OCI-M2 (cell line): ENCODE measurements at regions not wholly inside any gene's neighbourhood (a gene's known extent, or its start where the extent isn't known, plus 50 kb on each side); places are given as distances from the start of the nearest gene placed in this dataset.
"Not testable (repeated sequence)": the region's sequence is repeated elsewhere in the genome, so short reads cannot be mapped to it uniquely, and the experiment has no call there.

Source experiments
- DNase-seq: peaks from one replicate; lab custom pipeline; 2025; ENCODE audit not compliant: unreplicated experiment; lab: John Stamatoyannopoulos, UW

DNA sequence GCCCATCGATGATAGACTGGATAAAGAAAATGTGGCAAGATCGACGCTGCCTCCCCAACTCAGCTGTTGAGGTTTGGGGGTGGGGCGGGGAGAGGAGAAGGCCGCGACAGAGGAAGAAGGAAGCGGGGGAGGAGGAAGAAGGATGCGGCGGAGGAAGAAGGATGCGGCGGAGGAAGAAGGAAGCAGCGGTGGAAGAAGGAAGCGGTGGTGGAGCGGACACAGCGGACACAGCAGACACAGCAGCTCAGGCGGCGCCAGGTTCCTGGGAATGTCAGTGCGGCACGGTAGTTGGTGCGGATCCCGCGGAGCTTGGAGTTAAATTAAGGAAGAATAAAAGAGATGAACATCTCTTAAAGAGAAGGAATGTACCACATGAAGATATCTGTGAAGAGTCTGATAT, 163.9 kb upstream of the NT5E start:
- no peak for DNase-seq

DNA sequence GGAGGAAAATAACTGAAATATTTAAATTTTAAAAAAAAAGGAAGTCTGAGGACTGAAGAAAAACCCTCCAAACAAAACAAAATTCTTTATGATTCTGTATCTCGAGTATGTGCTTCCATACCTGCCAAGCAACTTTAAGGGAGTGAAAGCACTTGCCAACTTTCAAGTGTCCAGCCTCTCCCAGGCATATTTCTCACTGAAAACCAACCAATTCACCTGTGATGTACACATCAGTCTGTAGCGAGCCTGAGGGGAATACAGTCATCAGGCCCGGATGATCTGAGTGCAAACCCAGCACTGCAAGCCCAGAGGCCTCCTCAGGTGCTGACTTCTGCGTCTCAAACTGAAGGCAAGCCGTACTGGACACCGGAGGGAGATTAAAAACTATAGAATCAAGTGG, 164.8 kb upstream of the NT5E start:
- no peak for DNase-seq

DNA sequence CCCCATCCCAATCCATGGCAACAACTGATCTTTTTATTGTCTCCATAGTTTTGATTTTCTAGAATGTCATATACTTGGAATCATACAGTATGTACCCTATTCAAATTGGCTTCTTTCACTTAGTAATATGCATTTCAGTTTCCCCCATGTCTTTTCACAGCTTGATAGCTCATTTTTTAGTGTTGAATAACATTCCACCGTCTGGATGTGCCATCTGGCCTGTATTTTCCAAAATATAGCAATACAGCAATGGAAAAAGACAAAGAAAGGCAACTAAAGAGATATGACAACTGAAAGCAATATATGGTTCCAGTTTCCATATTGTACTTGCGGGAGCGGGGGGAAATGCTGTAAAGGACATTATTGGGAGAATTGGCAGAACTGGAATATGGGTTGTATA, 166.4 kb upstream of the NT5E start:
- no peak for DNase-seq

DNA sequence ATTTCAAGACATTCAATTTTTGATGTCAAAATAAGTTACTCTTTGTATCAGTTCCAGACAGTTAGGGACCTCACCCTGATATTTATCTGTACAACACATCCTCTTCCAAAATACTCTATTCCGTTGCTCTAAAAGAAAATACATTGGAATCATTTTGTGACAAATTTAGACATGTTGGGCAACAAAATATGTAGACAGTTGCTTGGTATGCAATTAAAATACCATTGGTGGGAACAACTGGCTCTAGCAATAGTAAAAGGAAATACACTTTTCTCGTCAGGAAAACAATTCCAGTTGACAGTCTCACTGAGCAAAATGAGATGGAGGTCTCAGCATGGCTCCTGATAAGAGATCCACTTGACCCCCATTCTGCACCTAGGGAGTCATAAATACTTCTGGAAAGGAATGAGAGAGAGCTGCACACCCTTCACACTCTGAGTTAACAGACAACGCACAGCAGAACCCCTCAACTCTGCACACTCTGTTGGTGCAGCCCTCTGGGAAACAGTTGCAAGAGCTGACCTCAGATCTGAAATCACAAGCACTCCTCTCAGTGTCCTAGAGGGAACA, 171.3 kb upstream of the NT5E start:
- no peak for DNase-seq

DNA sequence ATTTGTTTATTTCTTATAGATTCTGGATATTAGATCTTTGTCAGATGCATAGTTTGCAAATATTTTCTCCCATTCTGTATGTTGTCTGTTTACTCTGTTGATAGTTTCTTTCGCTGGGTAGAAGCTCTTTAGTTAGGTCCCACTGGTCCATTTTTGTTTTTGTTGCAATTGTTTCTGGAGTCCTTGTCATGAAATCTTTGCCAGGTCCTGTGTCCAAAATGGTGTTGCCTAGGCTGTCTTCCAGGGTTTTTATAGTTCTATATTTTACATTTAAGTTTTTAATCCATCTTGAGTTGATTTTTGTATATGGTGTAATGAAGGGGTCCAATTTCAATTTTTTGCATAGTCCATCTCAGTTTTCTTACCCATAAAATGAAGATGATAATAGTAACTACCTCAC, 173.9 kb upstream of the NT5E start:
- not testable (repeated sequence) for DNase-seq

DNA sequence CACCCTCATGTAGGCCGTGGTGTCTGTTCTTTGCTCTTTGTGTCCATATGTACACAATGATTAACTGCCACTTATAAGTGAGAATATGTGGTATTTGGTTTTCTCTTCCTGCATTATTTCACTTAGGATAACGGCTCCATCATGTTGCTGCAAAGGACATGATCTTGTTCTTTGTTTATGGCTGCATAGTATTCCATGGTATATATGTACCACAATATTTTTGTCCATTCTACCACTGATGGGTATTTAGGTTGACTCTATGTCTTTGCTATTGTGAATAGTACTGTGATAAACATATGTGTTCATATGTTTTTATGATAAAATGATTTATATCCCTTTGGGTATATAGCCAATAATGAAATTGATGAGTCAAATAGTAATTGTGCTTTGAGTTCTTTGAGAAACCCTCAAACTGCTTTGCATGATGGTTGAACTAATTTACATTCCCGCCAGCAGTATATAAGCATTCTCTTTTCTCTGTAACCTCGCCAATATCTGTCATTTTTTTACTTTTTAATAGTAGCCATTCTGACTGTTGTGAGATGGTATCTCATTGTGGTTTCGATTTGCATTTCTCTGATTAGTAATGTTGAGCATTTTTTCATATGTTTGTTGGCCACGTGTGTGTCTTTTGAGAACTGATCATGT, 174.4 kb upstream of the NT5E start:
- no peak for DNase-seq

DNA sequence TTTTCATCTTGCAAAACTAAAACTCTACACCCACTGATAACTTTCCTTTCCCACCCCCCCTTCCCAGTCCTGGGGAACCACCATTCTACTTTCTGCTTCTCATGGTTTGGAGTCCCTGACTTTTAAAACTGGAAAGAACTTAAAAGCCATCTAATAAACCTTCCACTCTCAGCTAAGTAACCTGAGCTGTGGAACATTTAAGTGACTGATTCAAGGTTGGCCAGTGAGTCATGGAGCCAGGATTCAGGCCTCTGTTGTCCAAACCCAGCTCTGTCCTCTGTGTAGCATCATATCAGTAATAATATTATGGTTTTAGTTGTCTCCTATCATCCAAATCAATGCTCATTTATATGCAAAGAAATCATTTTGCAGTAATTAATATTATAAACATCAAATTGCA, 176.0 kb upstream of the NT5E start:
- no peak for DNase-seq

DNA sequence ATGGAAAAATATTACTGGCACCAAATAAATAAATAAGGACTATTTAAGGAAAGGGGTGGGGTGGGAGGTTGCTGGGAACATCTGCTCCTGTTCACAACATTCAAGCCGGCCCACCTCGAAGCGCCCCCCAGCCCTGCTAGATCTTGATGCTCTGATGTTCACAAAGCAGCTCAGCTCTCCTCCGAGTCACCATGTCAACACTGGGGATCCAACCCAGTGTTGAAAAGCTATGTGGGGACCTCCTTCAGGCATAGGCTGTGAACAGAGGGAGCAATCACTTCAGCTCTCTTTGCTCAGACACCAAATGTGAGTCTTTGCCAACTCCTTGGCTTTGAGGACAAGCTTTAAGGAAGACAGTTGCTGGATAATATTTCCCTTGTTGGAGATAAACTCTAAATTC, 176.8 kb upstream of the NT5E start:
- no peak for DNase-seq

DNA sequence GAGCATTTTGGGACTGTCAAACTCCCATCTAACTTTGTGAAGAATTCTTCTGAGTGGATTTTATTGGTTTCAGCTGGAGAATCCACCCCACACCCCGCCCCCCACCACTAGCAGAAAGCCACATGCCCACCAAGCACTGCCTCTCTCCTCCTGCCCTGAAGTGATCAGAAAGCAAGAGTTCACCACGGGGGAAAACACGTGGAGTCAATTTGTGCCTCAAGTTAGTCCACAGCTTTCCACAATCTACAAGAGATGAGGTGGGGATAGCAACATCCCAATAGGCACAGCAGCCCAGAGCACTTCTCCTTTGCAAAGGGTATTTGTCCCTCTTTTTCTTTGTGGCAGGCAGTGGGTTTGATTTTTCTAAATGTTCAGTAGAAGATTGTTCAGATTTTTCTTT, 177.3 kb upstream of the NT5E start:
- DNase-seq, result no peak

DNA sequence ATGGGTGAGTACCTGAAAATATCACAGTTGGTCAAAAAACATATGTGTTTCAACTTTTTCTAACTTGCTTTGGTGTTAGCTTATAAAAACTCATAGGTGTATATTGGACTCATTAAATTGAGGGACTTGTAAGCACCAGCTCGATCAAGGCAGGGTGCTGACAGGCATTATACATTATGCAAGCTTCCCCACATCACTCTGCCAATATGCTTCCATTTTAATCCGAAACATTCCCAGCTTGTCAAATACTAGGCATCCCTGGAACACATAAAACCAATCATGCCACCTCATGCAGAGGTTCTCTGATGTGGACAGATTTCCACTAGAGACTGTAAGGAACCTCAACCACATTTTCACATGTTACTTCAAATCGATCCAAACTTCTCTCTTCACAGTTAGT, 187.3 kb upstream of the NT5E start:
- DNase-seq, result no peak

DNA sequence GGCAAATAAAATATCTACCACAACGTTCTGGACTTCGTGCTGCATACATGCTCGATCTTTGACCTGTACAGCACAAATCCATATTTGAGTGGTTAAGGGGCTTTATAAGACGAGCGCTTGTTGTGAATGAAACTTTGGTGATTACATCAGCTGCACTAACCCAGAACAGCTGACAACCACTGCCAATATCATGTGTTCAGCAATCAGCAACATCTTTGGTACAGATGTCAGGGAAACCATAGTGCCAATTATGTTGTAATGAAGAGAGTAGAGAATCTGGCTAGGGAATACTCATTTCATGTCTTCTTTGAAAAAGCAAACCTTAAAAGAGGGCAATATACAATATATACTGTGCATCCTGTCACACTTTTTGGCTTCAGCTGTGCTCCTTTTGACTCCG, 188.6 kb upstream of the NT5E start:
- no peak for DNase-seq

DNA sequence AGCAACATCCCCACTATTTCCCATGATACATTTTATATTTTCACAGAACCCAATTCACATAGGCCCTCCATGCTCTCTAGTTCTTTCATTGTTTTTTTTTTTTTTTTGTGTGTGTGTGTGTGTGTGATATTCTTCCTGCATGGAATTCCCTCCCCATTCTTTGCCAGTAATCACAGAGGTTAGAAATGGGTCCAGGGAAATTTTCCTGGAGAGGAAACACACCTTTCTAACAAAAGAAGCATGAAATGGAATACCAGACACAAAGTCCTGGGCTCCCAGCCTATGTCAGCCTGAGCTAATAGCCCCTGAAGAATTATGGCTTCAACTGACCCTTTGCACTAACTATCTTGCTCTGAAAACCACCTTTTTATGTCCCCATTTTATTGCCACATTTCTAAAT, 194.2 kb upstream of the NT5E start:
- DNase-seq, result no peak

DNA sequence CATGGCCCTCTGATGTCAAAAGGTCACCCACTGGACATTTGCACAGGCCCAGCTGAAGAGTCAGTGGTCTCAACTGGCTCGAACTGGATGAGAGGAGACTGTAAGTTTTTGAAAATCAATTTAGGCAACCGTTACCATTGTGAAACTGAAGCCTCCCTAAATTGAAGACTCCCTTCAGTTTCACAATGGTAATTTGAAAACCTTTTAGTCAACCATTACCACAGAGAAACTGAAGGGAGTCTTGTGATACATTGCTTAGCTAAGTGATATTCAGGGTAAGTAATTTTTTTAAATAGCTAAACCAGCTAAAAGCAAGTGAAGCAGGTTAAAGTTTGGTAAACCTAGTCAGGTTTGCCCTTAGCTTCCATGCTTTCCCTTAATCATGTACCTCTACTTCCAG, 197.3 kb upstream of the NT5E start:
- no peak for DNase-seq

DNA sequence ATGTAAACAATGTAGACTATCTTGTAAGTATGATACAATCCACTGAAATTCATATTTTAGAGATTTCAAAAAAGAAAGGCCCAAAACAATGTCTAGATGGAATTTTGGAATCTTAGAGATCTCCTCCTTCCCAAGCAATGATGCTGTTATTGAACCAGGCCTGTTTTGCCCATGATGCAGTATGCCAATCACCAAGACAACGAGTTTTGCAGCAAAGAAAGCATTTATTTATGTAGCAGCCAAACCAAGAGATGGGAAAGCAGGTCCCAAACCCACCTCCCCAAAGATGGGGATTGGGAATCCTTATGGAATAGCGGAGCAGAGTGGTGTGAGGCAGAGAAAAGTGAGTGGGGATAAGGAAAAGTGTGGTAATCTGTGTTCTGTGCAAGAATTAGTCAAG, 197.8 kb upstream of the NT5E start:
- no peak for DNase-seq

DNA sequence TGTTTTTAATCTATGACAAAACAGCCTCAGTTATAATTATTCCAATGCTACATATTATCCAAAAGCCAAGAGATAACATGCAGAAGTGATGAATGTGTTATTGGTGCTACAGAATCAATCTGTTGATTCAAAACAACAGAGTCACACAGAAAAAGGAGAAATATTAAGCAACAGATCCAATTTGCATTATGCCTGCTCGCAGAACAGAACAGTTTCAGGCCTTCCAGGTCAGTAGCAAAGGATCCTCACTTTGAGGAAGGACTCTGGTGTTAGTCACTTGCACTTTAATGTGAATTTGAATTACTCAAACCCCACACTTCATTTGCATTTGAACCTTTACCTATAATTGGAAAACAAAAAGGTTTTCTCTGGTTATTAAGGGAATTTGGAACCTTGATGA, 198.6 kb upstream of the NT5E start:
- DNase-seq, result no peak

DNA sequence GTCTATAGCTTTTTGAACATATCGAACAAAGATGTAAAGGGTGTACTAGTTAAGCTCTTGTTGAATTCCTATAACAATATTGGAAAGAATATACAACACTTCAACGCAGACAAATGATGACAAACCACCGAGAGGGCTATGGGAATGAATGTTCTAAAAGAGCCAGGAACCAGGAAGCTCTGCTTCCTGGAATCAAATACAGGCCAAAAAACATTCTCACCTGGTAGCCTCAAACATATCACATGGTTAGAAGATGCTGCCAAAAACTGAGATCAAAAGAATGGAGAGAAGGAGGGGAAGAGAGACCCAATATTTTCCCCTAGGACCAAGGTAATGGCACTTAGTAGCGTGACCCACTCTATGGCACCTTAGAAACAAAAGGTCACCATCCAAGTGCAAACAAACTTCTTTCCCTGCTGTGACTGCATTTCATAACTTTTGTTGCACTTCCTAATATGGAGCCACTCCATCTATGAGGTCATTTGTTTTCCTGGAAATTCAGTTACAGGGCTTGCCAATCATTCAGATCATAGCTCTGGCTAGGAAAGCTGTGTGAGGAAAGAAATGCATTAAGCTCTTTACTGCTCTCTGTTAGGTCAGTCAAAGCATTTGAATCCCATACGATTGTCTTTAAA, 199.2 kb upstream of the NT5E start:
- DNase-seq, result no peak

DNA sequence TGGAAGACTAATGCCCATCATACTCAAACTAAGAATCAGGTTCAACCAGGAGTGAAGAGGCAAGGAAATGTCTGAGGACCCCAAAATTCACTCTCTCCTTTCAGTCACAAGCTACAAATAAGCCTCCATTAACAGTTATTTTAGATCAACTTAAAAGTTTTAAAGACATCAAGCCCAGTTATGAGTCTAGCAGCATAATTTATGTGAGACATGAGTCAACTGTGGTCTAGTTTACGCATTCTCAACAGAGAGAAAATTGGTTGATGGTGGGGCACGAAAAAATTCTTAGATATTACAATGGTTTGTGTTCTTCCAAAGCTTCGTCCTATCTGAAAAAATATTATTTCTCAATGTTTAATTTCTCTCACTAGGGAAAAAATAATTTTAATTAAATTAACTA, 204.9 kb upstream of the NT5E start:
- DNase-seq, result no peak

DNA sequence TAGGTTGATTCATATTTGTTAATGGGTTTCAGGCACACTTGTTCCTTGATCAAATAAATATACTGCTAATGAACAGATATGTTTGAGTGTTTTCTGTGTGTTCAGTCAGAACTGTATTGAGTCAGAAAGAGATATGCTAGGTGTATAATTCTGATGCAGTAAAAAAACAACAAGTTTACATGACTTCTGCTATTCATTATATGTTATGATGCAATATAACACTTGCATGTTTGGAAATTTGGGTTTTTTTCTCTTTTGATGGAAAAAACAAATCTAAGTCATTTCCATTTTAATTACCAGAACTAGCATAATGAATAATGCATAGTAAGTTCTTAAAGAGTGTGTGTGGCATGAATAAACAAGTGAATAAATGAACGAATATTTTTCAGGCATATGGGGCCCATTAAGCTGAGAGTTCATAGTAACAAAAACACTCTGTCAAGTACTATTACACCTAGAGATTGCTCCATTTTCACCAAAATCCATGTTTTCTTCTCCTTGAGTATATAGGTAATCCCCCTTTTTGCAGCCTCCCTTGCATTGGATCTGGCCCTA, 208.3 kb upstream of the NT5E start:
- no peak for DNase-seq

DNA sequence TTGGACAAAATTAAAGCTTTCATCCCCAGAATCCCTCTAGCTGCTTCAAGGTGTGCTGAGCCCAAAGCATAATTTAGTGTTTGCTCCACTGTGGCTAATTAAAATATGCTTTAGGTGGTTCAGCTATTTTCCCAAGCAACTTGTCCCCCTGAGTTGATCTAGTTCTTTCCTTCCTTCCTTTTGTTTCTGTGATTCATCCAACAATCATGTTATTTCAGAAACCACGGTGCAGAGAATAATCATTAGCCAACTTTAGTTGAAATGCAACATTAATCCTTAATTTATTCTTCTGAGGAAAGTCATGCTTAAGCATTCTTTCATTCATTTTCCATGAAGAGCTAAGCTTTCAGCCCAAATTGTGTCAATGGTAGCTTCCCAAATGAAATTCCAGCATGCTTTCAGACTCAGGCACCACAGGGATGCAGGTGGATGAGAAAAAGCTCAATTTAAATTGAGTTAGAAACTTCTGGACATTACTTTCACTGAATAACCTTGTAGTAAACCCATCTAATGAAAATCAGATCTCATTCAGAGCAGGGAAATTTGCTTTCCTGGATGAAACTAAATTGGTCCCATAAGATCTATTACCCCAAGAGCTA, 209.0 kb upstream of the NT5E start:
- no peak for DNase-seq

DNA sequence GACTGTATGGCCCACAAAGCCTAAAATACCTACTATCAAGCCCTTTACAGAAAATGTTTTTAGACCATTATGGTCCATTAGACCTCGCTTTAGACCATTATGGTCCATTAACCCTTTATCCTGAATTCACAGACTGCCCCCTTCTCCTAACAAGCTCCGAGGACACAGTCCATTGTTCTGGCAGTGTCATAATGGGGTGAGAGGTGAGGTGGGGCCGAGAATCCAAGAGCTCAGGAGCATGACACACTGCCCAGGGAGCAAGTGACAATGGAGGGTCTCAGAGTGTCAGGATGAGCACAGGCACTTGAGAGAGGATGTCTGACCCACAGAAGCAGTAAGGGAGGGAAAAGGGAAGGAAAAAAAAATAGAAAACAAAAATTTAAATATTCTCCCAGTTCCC, 212.4 kb upstream of the NT5E start:
- DNase-seq, result no peak

DNA sequence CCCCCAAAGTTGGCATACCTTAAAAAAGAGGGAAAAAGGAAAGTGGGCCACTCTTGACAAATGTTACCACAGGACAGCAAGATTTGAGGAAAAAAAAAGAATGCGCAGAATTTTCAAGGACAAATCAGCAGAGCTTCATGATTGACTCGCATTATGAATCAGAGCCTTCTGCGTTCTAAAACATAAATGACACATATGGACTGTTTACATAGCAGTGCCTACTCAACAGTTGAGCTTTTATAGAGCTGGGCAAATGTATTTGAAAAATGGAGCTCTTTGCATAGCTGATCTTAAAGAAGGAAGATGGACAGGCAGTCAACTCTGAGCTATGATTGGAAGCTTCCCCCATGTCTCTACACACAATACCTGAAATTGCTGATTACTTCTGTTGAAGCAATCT, 213.2 kb upstream of the NT5E start:
- no peak for DNase-seq

DNA sequence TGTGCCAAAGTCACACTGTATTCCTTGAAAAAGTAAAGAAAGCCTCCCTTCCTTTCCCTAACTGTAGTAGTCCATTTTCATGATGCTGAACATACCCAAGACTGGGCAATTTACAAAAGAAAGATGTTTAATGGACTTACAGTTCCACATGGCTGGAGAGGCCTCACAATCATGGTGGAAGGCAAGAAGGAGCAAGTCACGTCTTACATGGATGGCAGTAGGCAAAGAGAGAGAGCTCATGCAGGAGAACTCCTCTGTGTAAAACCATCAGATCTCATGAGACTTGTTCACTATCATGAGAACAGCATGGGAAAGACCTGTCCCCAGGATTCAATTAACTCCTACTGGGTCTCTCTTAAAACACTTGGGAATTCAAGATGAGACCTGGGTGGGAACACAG, 222.5 kb upstream of the NT5E start:
- not testable (repeated sequence) for DNase-seq
